H1 (cell line): ENCODE measurements at regions not wholly inside any gene's neighbourhood (a gene's known extent, or its start where the extent isn't known, plus 50 kb on each side); places are given as distances from the start of the nearest gene placed in this dataset.

ENCODE experiments used
- CTCF ChIA-PET: fragments of 300-600 bp; sonication (Branson Sonifier 250); formaldehyde crosslinking; loops from one replicate; lab custom pipeline; 2021; ENCODE audit not compliant: partially characterized antibody; lab: Charles Lee
- POLR2A ChIA-PET: fragments of 300-600 bp; sonication (Branson Sonifier 250); formaldehyde crosslinking; loops from one replicate; lab custom pipeline; 2021; ENCODE audit warnings: inconsistent platforms; ENCODE audit not compliant: partially characterized antibody; lab: Charles Lee
- DNase-seq, 2 experiments: peaks; one replicate each; pipeline versions ENCODE4 v3.0.0 to v3.0.0-alpha.2; 2010 to 2022; ENCODE audit warnings: low spot score in 2 of 2, low read depth in 1 of 2, mixed read lengths in 1 of 2
- FAIRE-seq: peaks from 2 replicates; lab custom pipeline; 2011; peaks lifted over from hg19 to GRCh38; lab: Jason Lieb, UNC
- H2AFZ ChIP-seq: 2 replicates; pipeline ENCODE4 v1.8.1; 2012; ENCODE audit warnings: low read length, inconsistent platforms
- H2AK5ac ChIP-seq: 2 replicates; pipeline ENCODE4 v1.6.1; 2013; ENCODE audit warnings: low read depth, low read length
- H2BK120ac ChIP-seq: replicated peaks from 2 replicates; pipeline ENCODE3; 2013; ENCODE audit warnings: low read depth, low read length, inconsistent platforms
- H2BK12ac ChIP-seq: 2 replicates; pipeline ENCODE4 v1.6.1; 2013; ENCODE audit warnings: low read depth, low read length
- H2BK15ac ChIP-seq: 2 replicates; pipeline ENCODE4 v1.6.1; 2013; ENCODE audit warnings: low read length
- H2BK20ac ChIP-seq: 2 replicates; pipeline ENCODE4 v1.6.1; 2013; ENCODE audit warnings: low read length
- H2BK5ac ChIP-seq: 2 replicates; pipeline ENCODE4 v1.6.1; 2013; ENCODE audit warnings: low read depth, low read length
- H3K14ac ChIP-seq: 2 replicates; pipeline ENCODE4 v1.6.1; 2013; ENCODE audit warnings: inconsistent platforms; ENCODE audit not compliant: insufficient read length
- H3K18ac ChIP-seq: 2 replicates; pipeline ENCODE4 v1.6.1; 2013; ENCODE audit warnings: low read length; ENCODE audit errors: extremely low read depth
- H3K23ac ChIP-seq: 2 replicates; pipeline ENCODE4 v1.6.1; 2013; ENCODE audit warnings: inconsistent platforms; ENCODE audit not compliant: insufficient read length
- H3K23me2 ChIP-seq: 2 replicates; pipeline ENCODE4 v1.6.1; 2013; ENCODE audit warnings: low read depth, low read length
- H3K27ac ChIP-seq: 2 replicates; pipeline ENCODE4 v1.6.1; 2011; ENCODE audit warnings: low read depth, low read length, inconsistent platforms
- H3K27me3 ChIP-seq, 4 experiments: replicated peaks in 1 of 4; 1 replicate in 1 of 4; 2 replicates in 3 of 4; pipeline versions ENCODE4 v1.6.1 to v1.8.1; 2011 to 2013; ENCODE audit warnings: low read length in 3 of 4, mild to moderate bottlenecking in 3 of 4, inconsistent platforms in 2 of 4, mixed read lengths in 2 of 4, moderate library complexity in 1 of 4; ENCODE audit not compliant: control insufficient read depth in 3 of 4, insufficient read depth in 3 of 4; ENCODE audit errors: extremely low read depth in 1 of 4
- H3K36me3 ChIP-seq, 4 experiments: 2 replicates each; pipeline versions ENCODE4 v1.6.1 to v1.8.1; 2011 to 2013; ENCODE audit warnings: mild to moderate bottlenecking in 4 of 4, low read length in 3 of 4, moderate library complexity in 2 of 4, control low read depth in 1 of 4, inconsistent platforms in 1 of 4; ENCODE audit not compliant: insufficient read depth in 4 of 4, control insufficient read depth in 2 of 4
- H3K4ac ChIP-seq: replicated peaks from 2 replicates; pipeline ENCODE3; 2013; ENCODE audit warnings: low read length, low read depth, mixed read lengths, inconsistent platforms; ENCODE audit not compliant: insufficient read length
- H3K4me1 ChIP-seq, 4 experiments: replicated peaks in 1 of 4; 1 replicate in 1 of 4; 2 replicates in 3 of 4; pipeline versions ENCODE4 v1.6.1 to v1.8.1; 2011 to 2013; ENCODE audit warnings: low read length in 3 of 4, inconsistent platforms in 2 of 4, mixed read lengths in 1 of 4; ENCODE audit not compliant: insufficient read depth in 4 of 4, control insufficient read depth in 3 of 4
- H3K4me2 ChIP-seq, 2 experiments: 2 replicates each; pipeline versions ENCODE4 v1.6.1 to v1.8.1; 2011 to 2013; ENCODE audit warnings: low read depth in 2 of 2, low read length in 2 of 2, control low read depth in 1 of 2, inconsistent platforms in 1 of 2, mild to moderate bottlenecking in 1 of 2; ENCODE audit not compliant: insufficient read depth in 1 of 2
- H3K4me3 ChIP-seq, 4 experiments: fragments of 200-600, 300-600 bp in 1 of 4; sonication (generic), shearing (Covaris generic), sonication (Bioruptor Twin) in 1 of 4; 2 replicates each; pipeline versions ENCODE4 v1.5.1 to v1.8.1; 2011 to 2016; ENCODE audit warnings: low read length in 4 of 4, low read depth in 3 of 4, control low read depth in 2 of 4, inconsistent platforms in 2 of 4, mild to moderate bottlenecking in 2 of 4, mixed read lengths in 1 of 4, moderate library complexity in 1 of 4; ENCODE audit not compliant: insufficient read depth in 2 of 4; ENCODE audit errors: extremely low read depth in 1 of 4
- H3K56ac ChIP-seq: replicated peaks from 2 replicates; pipeline ENCODE3; 2013; ENCODE audit warnings: low read depth, mild to moderate bottlenecking, mixed read lengths, low read length, inconsistent platforms; ENCODE audit not compliant: insufficient read length
- H3K79me1 ChIP-seq: 2 replicates; pipeline ENCODE4 v1.6.1; 2013; ENCODE audit warnings: low read depth, low read length, control low read depth
- H3K79me2 ChIP-seq, 2 experiments: 2 replicates each; pipeline versions ENCODE4 v1.6.1 to v1.8.1; 2012 to 2013; ENCODE audit warnings: low read length in 2 of 2, mild to moderate bottlenecking in 2 of 2, inconsistent platforms in 1 of 2; ENCODE audit not compliant: insufficient read depth in 2 of 2, control insufficient read depth in 1 of 2
- H3K9ac ChIP-seq, 4 experiments: replicated peaks in 1 of 4; 1 replicate in 1 of 4; 2 replicates in 3 of 4; pipeline versions ENCODE4 v1.6.1 to v1.8.1; 2011 to 2013; ENCODE audit warnings: low read depth in 3 of 4, low read length in 3 of 4, control low read depth in 2 of 4, mild to moderate bottlenecking in 2 of 4, moderate library complexity in 2 of 4, inconsistent platforms in 1 of 4; ENCODE audit errors: extremely low read depth in 1 of 4
- H3K9me3 ChIP-seq, 2 experiments: 2 replicates each; pipeline versions ENCODE4 v1.6.1 to v1.8.1; 2012 to 2013; ENCODE audit warnings: mild to moderate bottlenecking in 2 of 2, moderate library complexity in 2 of 2, control low read depth in 1 of 2, inconsistent platforms in 1 of 2, low read depth in 1 of 2, low read length in 1 of 2, mixed read lengths in 1 of 2; ENCODE audit not compliant: insufficient read depth in 2 of 2
- H4K20me1 ChIP-seq, 2 experiments: replicated peaks in 1 of 2; 2 replicates each; pipeline versions ENCODE3 to v1.8.1; 2011 to 2013; ENCODE audit warnings: inconsistent platforms in 2 of 2, low read length in 2 of 2, mild to moderate bottlenecking in 1 of 2; ENCODE audit not compliant: insufficient read depth in 2 of 2, control insufficient read depth in 1 of 2
- H4K5ac ChIP-seq: 2 replicates; pipeline ENCODE4 v1.6.1; 2013; ENCODE audit warnings: low read length, low read depth, mixed read lengths, inconsistent platforms; ENCODE audit not compliant: insufficient read length
- H4K8ac ChIP-seq: 2 replicates; pipeline ENCODE4 v1.8.0; 2013; ENCODE audit warnings: mild to moderate bottlenecking, moderate library complexity, low read length, inconsistent platforms; ENCODE audit not compliant: insufficient read depth; ENCODE audit errors: extremely low read depth
- H4K91ac ChIP-seq: replicated peaks from 2 replicates; pipeline ENCODE3; 2013; ENCODE audit warnings: low read length, mixed read lengths, inconsistent platforms; ENCODE audit not compliant: insufficient read length
- CREB1 ChIP-seq: IDR thresholded peaks from 2 replicates; pipeline ENCODE4 v1.6.1; 2012; ENCODE audit warnings: inconsistent platforms
- CTBP2 ChIP-seq: IDR thresholded peaks from 2 replicates; pipeline ENCODE4 v1.7.0; 2011; ENCODE audit warnings: borderline replicate concordance, mild to moderate bottlenecking, moderate library complexity, mixed read lengths, low read length; ENCODE audit not compliant: insufficient read depth, insufficient read length
- EGR1 ChIP-seq: IDR thresholded peaks from 2 replicates; pipeline ENCODE4 v1.6.1; 2011; ENCODE audit warnings: low read depth, low read length, borderline replicate concordance
- JUN ChIP-seq: IDR thresholded peaks from 2 replicates; pipeline ENCODE4 v1.6.1; 2011; ENCODE audit warnings: low read depth, mild to moderate bottlenecking, improper control_type of control experiment, low read length
- KDM5A ChIP-seq: fragments of 200-600 bp; IDR thresholded peaks from 2 replicates; pipeline ENCODE4 v1.7.1; 2012; ENCODE audit warnings: mild to moderate bottlenecking, low read length, inconsistent platforms, mixed read lengths
- PHF8 ChIP-seq: fragments of 200-600 bp; sonication (generic); conservative IDR thresholded peaks from 2 replicates; pipeline ENCODE4 v1.7.1; 2012; ENCODE audit warnings: low read depth, mild to moderate bottlenecking, inconsistent platforms, low read length, moderate library complexity
- POU5F1 ChIP-seq: IDR thresholded peaks from 2 replicates; pipeline ENCODE4 v1.6.1; 2011; ENCODE audit warnings: low read depth, mild to moderate bottlenecking, low read length, moderate library complexity
- SUZ12 ChIP-seq: fragments of 200-600 bp; sonication (generic); IDR thresholded peaks from 2 replicates; pipeline ENCODE4 v1.6.1; 2012; ENCODE audit warnings: mild to moderate bottlenecking, inconsistent platforms, low read length, moderate library complexity, mixed read lengths
- TBP ChIP-seq: IDR thresholded peaks from 2 replicates; pipeline ENCODE4 v1.6.1; 2011; ENCODE audit warnings: low read depth, low read length, improper control_type of control experiment
- WGBS, 2 experiments: shearing (Covaris generic) in 1 of 2; methylation state at CpG; one replicate each; pipeline versions ENCODE4 v1.1.6 to v1.1.7; 2013 to 2015; ENCODE audit warnings: low lambda C conversion rate in 2 of 2, mixed read lengths in 2 of 2, inconsistent platforms in 1 of 2, low coverage in 1 of 2, missing lambda C conversion rate in 1 of 2; ENCODE audit not compliant: insufficient replicate concordance in 2 of 2, insufficient coverage in 1 of 2, insufficient read length in 1 of 2; ENCODE audit errors: extremely low coverage in 1 of 2, missing lambda C conversion rate in 1 of 2; 5-methylcytosine and 5-hydroxymethylcytosine counted together

GRCh38 chrX:120759685-120760084 lies 116.0 kb downstream of the CT47B1 start:
- no peak overlapping the region for H4K8ac ChIP-seq
- no peak for TF ChIP-seq CREB1
- TF ChIP-seq EGR1: no peak
- no peak for TF ChIP-seq TBP
- no peak for TF ChIP-seq SUZ12
- TF ChIP-seq JUN: no peak
- TF ChIP-seq PHF8: no peak
- no peak for TF ChIP-seq POU5F1
- no peak for TF ChIP-seq KDM5A
- TF ChIP-seq CTBP2: no peak
- TF ChIP-seq, all 59 proteins: peak for 0
- Histone ChIP-seq H2BK20ac (no peak overlapping the region), H3K23ac (no peak overlapping the region), H4K20me1 (no peaks in the 10 kb centered on the region), H3K14ac (no peak overlapping the region), H2BK120ac (no peak overlapping the region), H3K18ac (no peak overlapping the region), H3K27me3 (no peaks in the 10 kb centered on the region), H3K4me1 (no peaks in the 10 kb centered on the region), H2BK12ac (no peak overlapping the region), H3K9ac (no peak overlapping the region), H3K79me1 (no peaks in the 10 kb centered on the region), H3K27ac (no peak overlapping the region), H3K4ac (no peak overlapping the region), H3K56ac (no peak overlapping the region), H3K36me3 (no peaks in the 10 kb centered on the region), H2AK5ac (no peak overlapping the region), H3K4me3 (no peak overlapping the region), H4K5ac (no peak overlapping the region), H4K91ac (no peak overlapping the region), H3K4me2 (no peak overlapping the region), H2AFZ (no peak overlapping the region), H3K79me2 (no peaks in the 10 kb centered on the region), H3K9me3 (no peaks in the 10 kb centered on the region), H3K23me2 (no peaks in the 10 kb centered on the region), H2BK15ac (no peak overlapping the region), H2BK5ac (no peak overlapping the region)
- no peak for DNase-seq
- ChIA-PET CTCF (no interaction called here), POLR2A (no interaction called here)
- 80% methylated on average over 1 of the region's 1 CpG; no CpG with 5 or more reads in 1 of the 2 experiments for WGBS, 2 experiments
- FAIRE-seq: no peak
